ENCODE measurements at regions not wholly inside any gene's neighbourhood (a gene's known extent, or its start where the extent isn't known, plus 50 kb on each side); places are given as distances from the start of the nearest gene placed in this dataset.

DNA sequence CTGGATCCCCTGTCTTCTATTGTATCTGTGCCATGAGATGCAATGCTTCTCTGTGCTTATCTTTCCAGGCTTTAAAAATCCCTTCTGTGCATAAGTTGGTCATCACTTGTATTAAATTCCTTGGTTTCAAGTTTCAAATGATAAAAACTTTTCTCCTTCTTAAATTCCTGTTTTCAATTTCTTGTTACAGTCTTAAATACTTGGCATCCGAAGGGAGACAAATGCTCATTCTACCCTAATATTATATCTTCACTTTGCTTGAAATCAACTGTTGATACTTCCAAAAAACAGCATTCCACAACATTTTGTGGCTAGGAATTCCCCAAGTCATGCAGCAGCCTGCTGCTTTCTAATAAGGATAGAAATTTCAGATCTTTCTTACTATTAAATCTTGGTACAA is 413.2 kb upstream of the ACTBL2 start:
- TF ChIP-seq, protein P1, sequence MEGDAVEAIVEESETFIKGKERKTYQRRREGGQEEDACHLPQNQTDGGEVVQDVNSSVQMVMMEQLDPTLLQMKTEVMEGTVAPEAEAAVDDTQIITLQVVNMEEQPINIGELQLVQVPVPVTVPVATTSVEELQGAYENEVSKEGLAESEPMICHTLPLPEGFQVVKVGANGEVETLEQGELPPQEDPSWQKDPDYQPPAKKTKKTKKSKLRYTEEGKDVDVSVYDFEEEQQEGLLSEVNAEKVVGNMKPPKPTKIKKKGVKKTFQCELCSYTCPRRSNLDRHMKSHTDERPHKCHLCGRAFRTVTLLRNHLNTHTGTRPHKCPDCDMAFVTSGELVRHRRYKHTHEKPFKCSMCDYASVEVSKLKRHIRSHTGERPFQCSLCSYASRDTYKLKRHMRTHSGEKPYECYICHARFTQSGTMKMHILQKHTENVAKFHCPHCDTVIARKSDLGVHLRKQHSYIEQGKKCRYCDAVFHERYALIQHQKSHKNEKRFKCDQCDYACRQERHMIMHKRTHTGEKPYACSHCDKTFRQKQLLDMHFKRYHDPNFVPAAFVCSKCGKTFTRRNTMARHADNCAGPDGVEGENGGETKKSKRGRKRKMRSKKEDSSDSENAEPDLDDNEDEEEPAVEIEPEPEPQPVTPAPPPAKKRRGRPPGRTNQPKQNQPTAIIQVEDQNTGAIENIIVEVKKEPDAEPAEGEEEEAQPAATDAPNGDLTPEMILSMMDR (IDR thresholded peaks at IDR 0.05): no peak
- TF ChIP-seq EZH2 (IDR thresholded peaks at IDR 0.05): no peak
